Kidney (tissue), 13 donors: ENCODE measurements at regions not wholly inside any gene's neighbourhood (a gene's known extent, or its start where the extent isn't known, plus 50 kb on each side); places are given as distances from the start of the nearest gene placed in this dataset.

Source experiments
- DNase-seq, 5 donors: peaks; one replicate each; pipeline ENCODE4 v3.0.0-alpha.2; 2013 to 2020
- FAIRE-seq: peaks from 2 replicates; lab custom pipeline; 2012; peaks lifted over from hg19 to GRCh38; lab: Jason Lieb, UNC
- H3K27ac ChIP-seq, 2 donors: one replicate each; pipeline ENCODE4 v1.7.0; 2013; ENCODE audit warnings: low read depth in 2 of 2, low read length in 2 of 2, inconsistent platforms in 1 of 2
- H3K27me3 ChIP-seq: one replicate; pipeline ENCODE4 v1.7.1; 2013; ENCODE audit warnings: low read length, inconsistent platforms; ENCODE audit not compliant: control insufficient read depth, insufficient read depth
- H3K36me3 ChIP-seq, 3 donors: one replicate each; pipeline versions ENCODE4 v1.7.0 to v1.7.1; 2013; ENCODE audit warnings: low read length in 3 of 3, control low read depth in 1 of 3, inconsistent platforms in 1 of 3; ENCODE audit not compliant: insufficient read depth in 3 of 3, control insufficient read depth in 2 of 3
- H3K4me1 ChIP-seq, 3 donors: one replicate each; pipeline versions ENCODE4 v1.7.0 to v1.7.1; 2013; ENCODE audit warnings: low read length in 3 of 3, inconsistent platforms in 1 of 3, low read depth in 1 of 3; ENCODE audit not compliant: control insufficient read depth in 2 of 3, insufficient read depth in 2 of 3
- H3K4me3 ChIP-seq, 3 donors: one replicate each; pipeline versions ENCODE4 v1.7.0 to v1.8.1; 2013; ENCODE audit warnings: low read length in 3 of 3, control low read depth in 1 of 3, inconsistent platforms in 1 of 3
- H3K9ac ChIP-seq, 3 donors: one replicate each; pipeline versions ENCODE4 v1.7.0 to v1.7.1; 2013; ENCODE audit warnings: low read length in 3 of 3, control low read depth in 1 of 3, inconsistent platforms in 1 of 3
- H3K9me3 ChIP-seq, 3 donors: one replicate each; pipeline versions ENCODE4 v1.7.0 to v1.7.1; 2013; ENCODE audit warnings: low read length in 3 of 3, control low read depth in 1 of 3, inconsistent platforms in 1 of 3; ENCODE audit not compliant: control insufficient read depth in 2 of 3, insufficient read depth in 1 of 3
- intact Hi-C: fragments of 100-400 bp; cut with DNase I; formaldehyde crosslinking; loops from one replicate; pipeline ENCODE4 v1.11.1; 2022
- TF ChIP-seq, protein P1 (sequence below): IDR thresholded peaks from 3 replicates; pipeline ENCODE4 v1.5.1; 2012; ENCODE audit warnings: mild to moderate bottlenecking, moderate library complexity, borderline replicate concordance; ENCODE audit not compliant: insufficient read depth; ENCODE audit errors: extremely low read depth
- donor health status: control.
- donor health status: control.
- donor health status: control.
- donor health status: control.
- donor health status: control.
- donor health status: DM: yes; HTN: yes; CAD: no.
- donor health status: Normal renal cell carcinoma (clear cell type).

DNA sequence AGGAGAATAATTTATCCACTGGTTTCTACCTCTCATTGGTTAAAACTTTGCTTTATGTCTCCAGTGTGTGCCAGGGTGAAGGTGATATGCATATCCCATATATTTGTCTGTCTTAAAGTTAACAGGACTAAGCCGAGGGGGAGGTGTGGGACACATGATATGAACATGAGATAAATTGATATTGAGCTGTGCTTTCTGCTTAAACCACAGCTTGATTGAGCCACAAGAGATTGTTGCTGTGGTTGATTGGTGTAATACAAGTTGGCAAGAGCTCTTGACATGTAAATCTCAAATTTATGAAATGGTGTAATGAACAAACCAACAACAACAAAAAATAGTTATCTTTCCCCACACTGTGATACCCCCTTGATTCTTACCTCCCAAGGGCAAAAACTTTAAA is 1295.5 kb upstream of the NCAM2 start:
- TF ChIP-seq, protein P1, sequence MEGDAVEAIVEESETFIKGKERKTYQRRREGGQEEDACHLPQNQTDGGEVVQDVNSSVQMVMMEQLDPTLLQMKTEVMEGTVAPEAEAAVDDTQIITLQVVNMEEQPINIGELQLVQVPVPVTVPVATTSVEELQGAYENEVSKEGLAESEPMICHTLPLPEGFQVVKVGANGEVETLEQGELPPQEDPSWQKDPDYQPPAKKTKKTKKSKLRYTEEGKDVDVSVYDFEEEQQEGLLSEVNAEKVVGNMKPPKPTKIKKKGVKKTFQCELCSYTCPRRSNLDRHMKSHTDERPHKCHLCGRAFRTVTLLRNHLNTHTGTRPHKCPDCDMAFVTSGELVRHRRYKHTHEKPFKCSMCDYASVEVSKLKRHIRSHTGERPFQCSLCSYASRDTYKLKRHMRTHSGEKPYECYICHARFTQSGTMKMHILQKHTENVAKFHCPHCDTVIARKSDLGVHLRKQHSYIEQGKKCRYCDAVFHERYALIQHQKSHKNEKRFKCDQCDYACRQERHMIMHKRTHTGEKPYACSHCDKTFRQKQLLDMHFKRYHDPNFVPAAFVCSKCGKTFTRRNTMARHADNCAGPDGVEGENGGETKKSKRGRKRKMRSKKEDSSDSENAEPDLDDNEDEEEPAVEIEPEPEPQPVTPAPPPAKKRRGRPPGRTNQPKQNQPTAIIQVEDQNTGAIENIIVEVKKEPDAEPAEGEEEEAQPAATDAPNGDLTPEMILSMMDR = no peak

DNA sequence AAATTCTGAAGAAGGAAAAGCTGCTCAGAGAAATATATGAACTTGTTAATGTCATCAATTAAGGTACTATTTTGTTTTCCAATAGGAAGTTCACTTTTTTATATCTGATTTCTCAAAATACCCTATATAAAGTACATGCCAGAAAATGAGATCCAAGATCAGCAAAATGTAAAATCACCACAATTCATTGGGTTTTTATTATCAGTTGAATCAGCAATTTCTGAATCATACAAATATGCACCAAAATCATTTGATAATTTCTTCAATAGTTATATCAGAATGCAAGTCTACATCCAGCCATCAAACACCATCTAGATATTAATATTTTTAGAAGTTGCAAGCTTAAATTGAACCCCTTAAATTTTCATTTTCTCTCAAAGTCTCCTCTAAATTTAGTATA is 1293.4 kb upstream of the NCAM2 start:
- TF ChIP-seq, protein P1 = no peak
- H3K27ac ChIP-seq = no peak overlapping the region
- H3K9ac ChIP-seq = no peak overlapping the region
- FAIRE-seq (no peak), DNase-seq (no peak)
- intact Hi-C loops = no loop called here
- H3K4me3 ChIP-seq = no peak overlapping the region
- no peaks in the 10 kb centered on the region for H3K27me3 ChIP-seq
- no peaks in the 10 kb centered on the region for H3K4me1 ChIP-seq
- H3K9me3 ChIP-seq = no peaks in the 10 kb centered on the region
- H3K36me3 ChIP-seq = no peaks in the 10 kb centered on the region

More for the DNA sequence above, 1295.5 kb upstream of the NCAM2 start:
- Histone ChIP-seq H3K4me1 (no peaks in the 10 kb centered on the region), H3K4me3 (no peak overlapping the region), H3K27ac (no peak overlapping the region), H3K9me3 (no peaks in the 10 kb centered on the region), H3K36me3 (no peaks in the 10 kb centered on the region), H3K27me3 (no peaks in the 10 kb centered on the region), H3K9ac (no peak overlapping the region)
- intact Hi-C loops = no loop called here
- FAIRE-seq (no peak), DNase-seq (no peak)

DNA sequence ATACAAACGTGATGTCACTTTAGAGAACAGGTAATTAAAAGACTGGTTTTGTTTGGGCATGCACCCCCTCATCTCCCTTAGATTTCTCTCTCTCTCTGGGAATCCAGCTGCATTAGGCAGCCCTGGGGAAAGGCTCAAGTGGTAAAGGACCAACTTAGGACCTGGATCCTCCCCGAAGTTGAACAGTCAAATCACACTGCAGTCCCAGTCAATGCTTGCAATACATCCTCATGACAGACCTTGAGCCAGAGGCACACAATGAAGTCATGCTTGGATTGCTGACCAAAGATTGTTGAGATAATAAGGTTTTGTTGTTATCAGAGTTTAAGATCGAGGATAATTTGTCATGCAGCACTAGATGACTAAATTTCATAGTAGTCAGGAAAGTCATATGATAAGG is 1285.8 kb upstream of the NCAM2 start:
- Histone ChIP-seq H3K9me3 (no peaks in the 10 kb centered on the region), H3K4me1 (no peaks in the 10 kb centered on the region), H3K4me3 (no peak overlapping the region), H3K27me3 (no peaks in the 10 kb centered on the region), H3K36me3 (no peaks in the 10 kb centered on the region), H3K9ac (no peak overlapping the region), H3K27ac (no peak overlapping the region)
- DNase-seq (no peak), FAIRE-seq (no peak)
- TF ChIP-seq, protein P1 = no peak
- intact Hi-C loops = no loop called here

DNA sequence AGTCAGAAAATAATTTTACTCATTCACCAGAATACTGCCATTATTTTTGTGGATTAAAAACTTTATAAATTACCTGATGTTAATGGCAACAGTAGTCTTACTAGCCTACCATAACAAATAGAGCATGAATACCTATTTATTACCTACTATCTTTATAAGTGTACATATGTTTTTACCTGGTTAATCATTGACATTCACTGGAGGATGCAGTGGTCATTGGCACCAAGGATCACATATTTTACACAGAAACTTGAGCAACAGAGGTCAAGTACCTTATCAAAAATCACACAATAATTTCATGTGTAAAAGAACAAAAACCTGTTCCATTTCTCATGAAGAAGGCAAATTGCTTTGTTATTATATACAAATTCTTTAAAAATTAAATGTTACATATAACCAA is 1284.9 kb upstream of the NCAM2 start:
- no peaks in the 10 kb centered on the region for H3K4me1 ChIP-seq
- DNase-seq (no peak), FAIRE-seq (peak; percentile 47)
- no peak overlapping the region for H3K9ac ChIP-seq
- no peak overlapping the region for H3K4me3 ChIP-seq
- no peak overlapping the region for H3K27ac ChIP-seq
- H3K27me3 ChIP-seq = no peaks in the 10 kb centered on the region
- no peaks in the 10 kb centered on the region for H3K36me3 ChIP-seq
- intact Hi-C loops = no loop called here
- no peaks in the 10 kb centered on the region for H3K9me3 ChIP-seq
- TF ChIP-seq, protein P1 = no peak
